IMR-90 (cell line): ENCODE measurements at regions not wholly inside any gene's neighbourhood (a gene's known extent, or its start where the extent isn't known, plus 50 kb on each side); places are given as distances from the start of the nearest gene placed in this dataset.

Source experiments
- CEBPB ChIP-seq: IDR thresholded peaks from 2 replicates; pipeline ENCODE4 v1.6.1; 2012; ENCODE audit warnings: low read depth, low read length, improper control_type of control experiment
- CTCF ChIP-seq: conservative IDR thresholded peaks from 2 replicates; pipeline ENCODE4 v1.5.1; 2012; ENCODE audit warnings: mild to moderate bottlenecking, low read depth, low read length, improper control_type of control experiment
- FOS ChIP-seq: fragments of 150-350 bp; IDR thresholded peaks from 2 replicates; pipeline ENCODE4 v1.6.1; 2016; ENCODE audit warnings: low read depth, low read length
- MAFK ChIP-seq: IDR thresholded peaks from 2 replicates; pipeline ENCODE4 v1.6.1; 2012; ENCODE audit warnings: low read depth, low read length, improper control_type of control experiment
- MAZ ChIP-seq: IDR thresholded peaks from 2 replicates; pipeline ENCODE4 v1.6.1; 2012; ENCODE audit warnings: low read depth, mild to moderate bottlenecking, low read length, improper control_type of control experiment, moderate library complexity, borderline replicate concordance
- MXI1 ChIP-seq: IDR thresholded peaks from 2 replicates; pipeline ENCODE4 v1.6.1; 2012; ENCODE audit warnings: low read depth, mild to moderate bottlenecking, low read length, moderate library complexity, borderline replicate concordance
- POLR2A ChIP-seq: IDR thresholded peaks from 2 replicates; pipeline ENCODE4 v1.6.1; 2012; ENCODE audit warnings: mild to moderate bottlenecking, low read depth, low read length
- RAD21 ChIP-seq: IDR thresholded peaks from 2 replicates; pipeline ENCODE4 v1.6.1; 2012; ENCODE audit warnings: low read length, improper control_type of control experiment
- RCOR1 ChIP-seq: IDR thresholded peaks from 2 replicates; pipeline ENCODE4 v1.6.1; 2012; ENCODE audit warnings: mild to moderate bottlenecking, low read length, improper control_type of control experiment; ENCODE audit not compliant: insufficient replicate concordance
- SMC3 ChIP-seq: fragments of 150-350 bp; IDR thresholded peaks from 2 replicates; pipeline ENCODE4 v1.6.1; 2016; ENCODE audit warnings: low read depth, mild to moderate bottlenecking, antibody characterized with exemption, low read length, moderate library complexity

DNA sequence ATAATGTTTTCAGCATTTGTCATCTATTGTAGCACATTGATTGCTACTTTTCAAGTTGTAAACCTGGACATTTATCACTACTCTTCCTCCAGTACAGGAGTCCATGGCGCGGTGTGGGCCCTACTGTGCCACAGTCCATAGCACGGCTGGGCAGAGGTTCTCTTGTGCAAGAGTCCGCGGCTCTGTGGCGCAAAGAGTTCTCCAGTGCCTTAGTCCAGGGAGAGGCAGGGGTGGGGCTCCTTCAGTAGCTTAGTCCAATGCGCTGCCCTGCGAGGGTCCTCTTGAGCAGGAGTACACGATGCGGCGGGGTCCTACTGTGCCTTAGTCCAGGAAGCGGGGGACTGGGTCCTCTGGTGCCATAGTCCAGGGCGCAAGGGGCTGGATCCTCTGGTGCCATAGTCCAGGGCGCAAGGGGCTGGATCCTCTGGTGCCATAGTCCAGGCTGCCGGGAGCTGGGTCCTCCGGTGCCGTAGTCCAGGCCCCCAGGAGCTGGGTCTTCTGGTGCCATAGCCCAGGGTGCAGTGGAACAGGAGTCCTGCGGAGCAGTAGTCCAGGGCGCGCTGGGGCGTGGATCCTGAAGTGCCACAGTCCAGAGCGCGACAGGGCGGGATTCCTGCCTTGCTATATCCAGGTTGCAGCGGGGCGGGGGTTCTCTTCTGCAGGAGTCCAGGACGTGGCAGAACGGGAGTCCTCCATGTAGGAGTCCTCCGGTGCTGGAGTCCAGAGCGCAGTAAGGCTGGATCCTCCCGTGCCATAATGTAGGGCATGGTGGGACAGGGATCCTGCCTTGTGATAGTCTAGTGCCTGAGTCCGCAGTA, 129.3 kb downstream of the CCDC74A start:
- TF ChIP-seq CTCF (no peak), MAZ (no peak), RCOR1 (no peak), SMC3 (no peak), RAD21 (no peak), POLR2A (no peak), CEBPB (no peak), MAFK (no peak), FOS (no peak), MXI1 (no peak)
